NCI-H1105 treated with DMSO at 0.1 percent for 48 hours (cell line): ENCODE measurements at regions not wholly inside any gene's neighbourhood (a gene's known extent, or its start where the extent isn't known, plus 50 kb on each side); places are given as distances from the start of the nearest gene placed in this dataset.
"Not testable (repeated sequence)": the region's sequence is repeated elsewhere in the genome, so short reads cannot be mapped to it uniquely, and the experiment has no call there.

Source experiments
- DNase-seq: peaks from one replicate; lab custom pipeline; 2025; lab: John Stamatoyannopoulos, UW

DNA sequence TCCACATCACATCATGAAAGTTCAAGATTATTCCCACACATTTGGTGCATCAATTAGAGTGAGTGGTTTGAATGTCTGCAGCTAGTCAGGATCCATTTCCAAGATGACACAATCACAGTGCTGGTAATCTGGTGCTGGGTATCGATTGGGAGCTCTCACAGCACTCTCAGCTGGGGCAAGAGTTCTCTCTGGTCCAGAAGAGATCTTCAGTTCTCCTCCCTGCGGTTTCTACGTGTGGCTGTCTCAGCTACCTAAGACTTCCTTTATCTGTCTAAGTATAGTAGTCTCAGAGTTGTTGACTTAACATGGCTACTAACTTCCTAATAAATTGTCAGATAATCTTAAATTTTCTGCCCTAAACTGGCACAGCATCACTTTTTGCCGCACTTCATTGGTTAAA, 358.0 kb upstream of the BRINP3 start:
- no peak for DNase-seq

DNA sequence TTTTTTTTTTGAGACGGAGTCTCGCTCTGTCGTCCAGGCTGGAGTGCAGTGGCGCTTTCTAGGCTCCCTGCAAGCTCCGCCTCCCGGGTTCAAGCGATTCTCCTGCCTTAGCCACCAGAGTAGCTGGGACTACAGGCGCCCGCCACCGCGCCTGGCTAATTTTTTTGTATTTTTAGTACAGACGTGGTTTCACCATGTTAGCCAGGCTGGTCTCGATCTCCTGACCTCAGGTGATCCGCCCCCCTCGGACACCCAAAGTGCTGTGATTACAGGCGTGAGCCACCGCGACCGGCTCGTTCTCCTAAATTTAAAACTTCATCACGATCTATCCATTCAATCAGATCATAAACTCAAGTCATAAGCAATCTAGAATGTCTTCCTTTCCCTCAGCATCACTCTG, 359.5 kb upstream of the BRINP3 start:
- DNase-seq = not testable (repeated sequence)

DNA sequence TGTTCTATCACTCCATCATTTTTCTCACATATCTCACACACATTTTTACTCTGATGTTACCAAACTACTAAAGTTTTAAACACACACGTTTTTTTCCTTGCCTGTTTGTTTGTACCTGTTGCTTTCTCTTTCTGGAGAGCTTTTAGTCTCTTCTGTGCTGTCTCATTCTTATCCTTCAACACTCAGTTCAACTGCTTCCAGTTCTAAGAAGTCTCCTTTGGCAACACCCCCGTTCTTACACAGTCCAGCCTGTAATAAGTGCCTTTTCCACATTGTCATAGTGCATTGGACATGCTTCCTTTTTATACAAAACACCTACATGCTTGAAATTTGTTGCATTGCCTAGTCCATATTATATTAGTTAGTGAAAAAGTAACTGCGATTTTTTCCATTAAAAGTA, 360.2 kb upstream of the BRINP3 start:
- no peak for DNase-seq

DNA sequence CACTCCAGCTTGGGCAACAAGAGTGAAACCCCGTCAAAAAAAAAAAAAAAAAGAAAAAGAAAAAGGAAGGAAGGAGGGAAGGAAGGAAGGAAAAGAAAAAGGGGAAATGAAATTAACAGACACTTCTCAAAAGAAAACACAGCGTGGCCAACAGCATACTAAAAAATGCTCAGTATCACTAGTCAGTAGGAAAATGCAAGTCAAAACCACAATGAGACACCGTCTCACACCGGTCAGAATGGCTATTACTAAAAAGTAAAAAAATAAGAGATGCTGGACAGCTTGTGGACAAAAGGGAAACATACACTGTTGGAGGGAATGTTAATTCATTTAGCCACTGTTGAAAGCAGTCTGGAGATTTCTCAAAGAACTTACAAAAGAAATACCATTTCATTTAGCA, 369.5 kb upstream of the BRINP3 start:
- DNase-seq = no peak

DNA sequence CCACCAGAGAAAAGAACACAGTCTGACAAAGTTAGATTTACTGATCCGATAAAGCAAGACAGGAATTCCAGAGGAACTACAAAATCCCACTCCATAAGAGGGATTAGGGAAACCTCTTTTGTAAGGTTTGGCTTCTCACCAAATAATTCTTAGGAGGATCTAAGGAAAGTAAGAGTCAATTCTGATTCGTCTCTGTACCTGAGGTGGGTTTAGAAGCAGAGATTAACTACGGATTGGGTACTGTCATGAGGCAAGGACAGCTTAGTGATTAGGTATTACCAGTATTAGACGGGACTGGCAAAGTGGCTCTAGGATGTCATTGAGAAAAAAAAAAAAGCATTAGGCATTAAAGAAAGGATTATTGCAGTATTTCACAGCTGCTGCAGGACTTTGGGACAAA, 371.7 kb upstream of the BRINP3 start:
- no peak for DNase-seq

DNA sequence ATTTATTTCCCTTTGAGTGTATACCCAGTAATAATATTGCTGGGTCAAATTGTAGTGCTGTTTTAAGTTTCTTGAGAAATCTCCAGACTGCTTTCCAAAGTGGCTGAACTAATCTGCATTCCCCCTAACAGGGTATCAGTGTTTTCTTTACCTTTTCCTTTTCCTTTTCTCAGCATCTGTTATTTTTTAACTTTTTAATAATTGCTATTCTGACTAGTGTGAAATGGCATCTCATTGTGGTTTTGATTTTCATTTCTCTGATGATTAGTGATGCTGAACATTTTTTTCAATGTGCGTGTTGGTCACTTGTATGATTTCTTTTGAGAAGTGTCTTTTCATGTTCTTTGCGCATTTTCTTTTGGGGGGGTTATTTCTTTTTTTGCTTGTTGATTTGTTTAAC, 374.9 kb upstream of the BRINP3 start:
- DNase-seq = no peak

DNA sequence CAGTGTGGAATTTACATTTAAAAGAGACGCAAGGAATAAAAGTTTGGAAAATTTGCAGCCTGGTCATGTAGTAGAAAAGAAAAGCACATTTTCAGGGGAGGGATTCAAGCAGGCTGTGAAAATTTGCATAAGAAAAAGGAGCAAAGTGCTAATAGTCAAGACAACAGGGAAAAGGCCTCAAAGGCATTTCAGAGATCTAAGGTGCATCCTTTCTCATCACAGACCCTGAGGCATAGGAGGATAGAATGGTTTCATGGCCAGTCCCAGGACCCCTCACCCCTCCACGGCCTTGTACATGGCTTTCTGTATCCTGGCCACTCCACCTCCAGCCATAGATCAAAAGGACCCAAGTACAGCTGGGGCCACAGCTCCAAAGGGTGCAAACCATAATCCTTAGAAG, 380.5 kb upstream of the BRINP3 start:
- no peak for DNase-seq

DNA sequence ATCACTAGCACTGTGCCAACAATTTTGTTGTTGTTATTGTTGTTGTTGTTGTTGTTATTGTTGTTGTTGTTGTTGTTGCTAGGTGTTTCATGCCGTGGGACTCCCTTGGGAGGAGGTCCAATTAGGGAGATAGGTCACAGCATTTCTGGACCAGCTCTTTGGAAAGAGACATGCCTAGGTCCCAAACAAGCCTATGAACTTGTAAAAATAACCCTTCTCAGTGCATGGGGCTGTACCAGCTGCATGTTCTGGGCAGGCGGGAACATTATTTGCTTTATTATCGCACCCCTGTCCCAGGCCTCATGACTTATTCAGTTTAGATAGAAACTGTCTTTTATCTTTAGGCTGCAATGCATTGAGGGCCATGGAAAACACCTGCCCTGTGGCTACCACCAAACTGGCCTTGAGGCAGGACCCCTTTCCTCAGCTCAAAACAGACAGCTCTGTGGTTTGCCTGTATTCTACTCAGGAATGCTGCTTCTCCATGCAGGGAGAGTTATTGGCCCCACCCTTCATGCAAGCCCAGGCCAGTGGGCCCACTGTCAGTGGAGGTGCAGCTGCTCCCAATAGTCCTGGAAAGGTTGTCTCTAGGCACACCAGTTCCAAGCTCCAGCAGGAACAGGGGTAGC, 386.5 kb upstream of the BRINP3 start:
- DNase-seq = no peak

DNA sequence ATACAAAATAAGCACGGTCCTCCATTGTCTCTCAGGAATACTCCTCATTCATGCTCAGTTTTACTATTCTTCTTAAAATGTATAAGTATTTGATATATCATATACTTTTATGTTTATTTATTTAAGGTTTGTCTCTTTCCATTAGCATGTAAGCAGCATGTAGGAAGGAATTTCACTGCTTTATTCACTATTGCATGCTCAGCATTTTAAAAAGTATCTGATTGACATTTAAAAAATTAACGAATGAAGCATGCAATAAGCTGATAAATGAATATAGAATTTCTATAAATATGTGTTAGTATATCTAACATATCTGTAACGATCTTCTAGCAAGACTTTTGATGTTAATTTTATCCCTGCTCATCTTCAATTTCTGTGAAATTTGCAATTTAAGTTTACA, 402.7 kb upstream of the BRINP3 start:
- DNase-seq = no peak

DNA sequence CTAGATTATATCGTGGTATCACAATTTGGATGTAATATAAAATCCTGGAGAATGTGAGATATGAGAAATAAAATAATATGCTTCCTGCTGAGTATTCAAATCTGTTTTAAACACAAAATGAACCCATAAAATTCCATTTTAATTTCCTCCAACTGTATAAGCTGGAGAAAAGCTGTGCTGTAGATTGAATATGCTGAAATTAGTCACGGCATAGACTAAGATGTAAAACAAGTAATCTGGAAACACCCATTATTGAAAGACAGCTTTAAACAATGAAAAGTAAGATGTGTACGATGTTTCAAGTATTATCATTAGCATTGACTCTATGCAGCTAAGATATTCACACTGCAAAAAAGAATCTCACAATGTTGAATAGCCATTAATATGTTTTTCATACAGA, 403.4 kb upstream of the BRINP3 start:
- DNase-seq = no peak

DNA sequence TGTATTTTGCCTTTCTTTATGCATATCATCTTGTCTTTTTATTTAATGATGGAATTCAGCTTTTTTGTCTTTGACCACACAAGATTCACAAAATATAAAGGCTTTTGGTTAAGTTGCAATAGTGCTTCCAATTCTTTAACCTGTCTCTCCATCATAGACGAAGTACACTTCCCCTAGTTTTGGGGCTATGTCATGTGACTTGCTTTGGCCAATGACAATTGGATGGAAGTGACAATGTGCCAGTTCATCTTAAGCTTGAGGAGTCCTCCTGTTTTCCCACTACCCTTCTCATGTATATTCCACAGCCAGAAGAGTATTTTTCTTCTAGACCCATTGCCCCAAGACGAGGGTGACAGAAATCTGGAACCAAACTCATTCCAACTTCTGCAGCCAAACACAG, 419.6 kb upstream of the BRINP3 start:
- DNase-seq = no peak

DNA sequence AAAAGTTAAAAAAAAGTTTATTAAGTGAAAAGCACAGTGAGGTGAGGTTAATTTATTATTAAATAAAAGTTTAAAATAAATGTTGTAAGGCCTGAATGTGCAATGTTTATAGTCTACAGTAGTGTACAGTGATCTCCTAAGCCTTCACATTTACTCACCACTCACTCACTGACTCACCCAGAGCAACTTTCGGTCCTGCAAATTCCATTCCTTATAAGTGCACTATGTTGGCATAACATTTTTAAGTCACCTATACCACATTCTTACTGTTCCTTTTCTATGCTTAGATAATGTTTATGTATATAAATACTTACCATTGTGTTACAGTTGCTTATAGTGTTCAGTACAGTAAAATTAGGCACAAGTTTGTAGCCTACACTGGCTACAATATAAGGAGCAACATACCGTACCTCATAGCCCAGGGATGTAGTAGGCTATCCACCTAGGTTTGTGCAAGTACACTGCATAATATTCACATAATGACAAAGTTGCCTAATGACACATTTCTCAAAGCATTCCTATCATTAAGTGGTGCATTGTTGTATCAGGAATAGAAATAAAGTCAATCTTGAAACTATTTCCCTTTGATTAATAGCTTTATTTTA, 426.5 kb upstream of the BRINP3 start:
- no peak for DNase-seq

DNA sequence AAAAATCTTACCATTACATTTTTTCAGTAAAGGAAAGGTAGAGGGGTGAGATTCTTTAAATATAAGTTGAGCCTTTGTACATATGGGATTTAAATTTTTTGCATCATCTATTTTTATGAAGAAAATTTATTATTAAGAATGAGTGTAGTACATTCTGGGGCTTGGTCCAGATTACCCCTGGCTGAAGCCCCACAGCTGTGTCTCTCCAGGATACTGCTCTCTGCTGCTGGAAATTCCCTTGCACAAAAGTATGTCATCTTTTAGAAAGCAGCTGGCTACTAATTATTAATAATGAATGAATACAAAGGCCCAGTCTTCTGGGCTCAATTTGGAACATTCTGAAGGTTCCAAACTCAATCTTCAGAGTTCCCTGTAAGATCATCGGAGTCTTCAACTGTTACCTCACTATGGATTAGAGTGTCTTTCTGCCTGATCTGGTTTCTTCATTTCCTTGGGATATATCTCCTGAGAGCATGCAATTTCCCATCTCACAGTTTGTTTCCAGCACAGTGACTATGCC, 428.6 kb upstream of the BRINP3 start:
- no peak for DNase-seq

DNA sequence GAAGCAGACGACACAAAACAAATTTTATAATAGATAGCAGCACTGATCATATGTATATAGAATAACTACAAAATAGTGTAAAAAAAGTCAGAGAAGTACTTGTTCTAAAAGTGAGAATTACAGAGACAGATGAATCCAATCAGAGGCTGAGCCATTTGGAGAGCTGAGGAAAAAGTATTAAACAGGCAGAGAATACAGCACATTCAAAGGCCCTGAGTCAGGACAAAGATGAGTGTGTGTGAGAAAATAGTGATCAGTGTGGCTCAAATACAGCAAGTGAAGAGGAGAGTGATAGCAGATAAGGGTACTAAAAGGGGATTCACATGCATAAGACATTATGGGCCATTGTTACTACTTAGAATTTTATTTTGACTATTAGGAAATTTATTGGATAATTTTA, 430.6 kb upstream of the BRINP3 start:
- DNase-seq = no peak

DNA sequence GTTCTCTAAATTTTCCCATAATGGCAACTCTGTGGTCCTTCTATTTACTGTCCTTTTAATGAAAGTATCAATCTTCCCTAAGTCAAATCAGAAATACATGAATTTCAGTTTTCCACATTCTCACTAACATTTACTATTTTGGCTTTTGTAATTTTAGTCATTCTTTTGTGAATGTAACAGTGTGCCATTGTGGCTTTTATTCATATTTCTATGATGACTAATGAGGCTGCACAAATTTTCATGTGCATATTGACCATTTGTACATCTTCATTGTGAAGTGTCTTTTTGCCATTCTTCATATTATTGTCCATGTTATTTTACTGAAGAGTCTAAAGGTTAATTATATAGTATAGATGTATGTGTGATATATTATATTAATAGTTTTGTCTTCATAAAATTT, 431.0 kb upstream of the BRINP3 start:
- DNase-seq = no peak

DNA sequence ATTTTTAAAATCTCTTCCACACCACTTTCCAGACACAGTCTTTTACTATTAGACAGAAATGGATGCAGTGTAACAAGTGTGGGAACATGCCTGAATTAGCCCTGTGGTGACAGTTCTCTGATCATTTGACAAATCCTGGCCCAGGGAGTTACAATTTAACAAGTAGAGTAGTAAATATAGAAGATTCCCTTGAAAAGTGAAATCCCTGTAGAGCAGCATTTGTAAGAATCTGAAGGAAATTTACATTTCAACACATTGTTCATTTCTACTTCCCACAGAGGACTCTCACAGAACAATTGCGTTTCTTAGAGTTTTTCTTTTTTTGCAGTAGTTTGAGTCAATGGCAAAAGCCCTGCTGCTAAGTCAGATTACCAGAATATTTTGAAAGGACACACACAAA, 458.3 kb upstream of the BRINP3 start:
- no peak for DNase-seq

DNA sequence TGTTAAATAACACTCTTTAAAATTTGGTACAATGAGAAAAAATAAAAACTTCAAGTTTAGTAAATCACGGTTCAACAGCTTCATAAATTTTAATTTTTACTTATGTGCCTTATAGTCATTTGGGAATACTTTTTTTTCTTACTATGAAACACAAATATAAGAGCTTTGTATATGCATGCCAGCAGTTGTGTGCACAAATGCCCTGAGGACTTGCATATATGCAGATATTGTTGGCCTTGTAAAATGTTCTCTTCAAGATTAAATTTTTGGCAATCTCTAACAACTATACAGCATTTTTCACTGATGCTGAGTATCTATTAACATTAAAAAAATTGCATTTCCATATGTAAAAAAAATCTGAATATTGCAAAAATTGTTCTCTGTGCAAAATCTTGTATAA, 458.7 kb upstream of the BRINP3 start:
- DNase-seq = no peak

DNA sequence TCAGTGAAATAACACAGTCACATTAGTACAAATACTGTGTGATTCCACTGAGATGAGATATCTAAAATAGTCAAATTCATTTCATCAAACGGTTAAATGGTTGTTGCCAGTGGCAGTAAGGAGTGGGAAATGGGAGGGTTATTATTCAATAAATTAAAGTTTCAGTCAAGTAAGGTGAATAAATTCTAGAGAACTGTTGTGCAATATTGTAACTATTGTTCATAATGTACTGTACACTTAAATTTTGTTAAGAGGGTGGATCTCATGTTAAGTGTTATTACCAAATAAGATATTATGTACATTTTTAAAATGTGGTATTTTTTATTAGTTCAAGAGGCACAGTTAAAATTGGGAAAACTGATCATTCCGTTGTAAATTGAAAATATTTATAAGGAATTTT, 463.3 kb upstream of the BRINP3 start:
- DNase-seq = no peak

DNA sequence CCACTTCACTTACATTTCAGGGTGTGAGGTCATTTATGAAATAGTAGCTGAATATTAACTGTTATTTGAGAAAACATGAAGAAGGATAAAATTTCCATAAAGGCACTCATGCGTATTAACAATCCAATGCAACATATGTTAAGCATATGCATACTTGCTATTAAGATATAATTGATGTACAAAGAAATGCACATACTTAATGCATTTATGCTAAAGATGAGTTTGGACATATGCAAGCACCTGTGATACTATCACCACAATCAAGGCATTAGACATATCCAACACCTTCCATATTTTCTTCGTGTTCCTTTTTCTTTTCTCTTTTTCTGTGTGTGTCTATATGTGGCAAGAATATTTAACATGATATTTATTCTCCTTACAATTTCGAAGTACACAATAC, 464.8 kb upstream of the BRINP3 start:
- no peak for DNase-seq

DNA sequence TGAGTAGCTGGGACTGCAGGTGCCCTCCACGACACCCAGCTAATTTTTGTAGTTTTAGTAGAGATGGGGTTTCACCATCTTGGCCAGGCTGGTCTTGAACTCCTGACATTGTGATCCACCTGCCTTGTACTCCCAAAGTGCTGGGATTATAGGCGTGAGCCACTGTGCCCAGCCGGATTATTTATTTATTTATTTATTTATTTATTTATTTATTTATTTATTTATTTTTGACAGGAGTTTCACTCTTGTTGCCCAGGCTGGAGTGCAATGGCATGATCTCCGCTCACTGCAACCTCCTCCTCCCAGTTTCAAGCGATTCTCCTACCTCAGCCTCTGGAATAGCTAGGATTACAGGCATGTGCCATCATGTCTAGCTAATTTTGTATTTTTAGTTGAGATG, 466.1 kb upstream of the BRINP3 start:
- DNase-seq = not testable (repeated sequence)

DNA sequence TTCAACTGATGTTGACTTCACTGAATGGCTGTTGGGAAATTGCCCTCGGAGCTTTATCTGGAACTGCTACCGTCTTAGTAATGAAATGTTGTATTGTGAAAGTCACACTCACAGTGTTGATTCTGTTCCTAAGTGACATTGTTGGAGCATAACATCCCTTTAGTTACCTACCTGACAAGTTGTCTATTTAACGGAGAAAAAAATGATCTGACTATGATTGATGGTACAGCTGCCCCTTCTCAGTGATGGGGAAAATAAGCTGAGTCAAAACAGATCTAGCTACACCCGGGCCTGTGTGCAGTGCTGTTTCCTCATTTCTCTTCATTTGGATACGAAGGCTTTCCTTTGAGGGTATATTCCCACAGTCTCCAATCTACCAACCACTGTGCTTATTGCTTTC, 472.3 kb upstream of the BRINP3 start:
- DNase-seq = no peak

DNA sequence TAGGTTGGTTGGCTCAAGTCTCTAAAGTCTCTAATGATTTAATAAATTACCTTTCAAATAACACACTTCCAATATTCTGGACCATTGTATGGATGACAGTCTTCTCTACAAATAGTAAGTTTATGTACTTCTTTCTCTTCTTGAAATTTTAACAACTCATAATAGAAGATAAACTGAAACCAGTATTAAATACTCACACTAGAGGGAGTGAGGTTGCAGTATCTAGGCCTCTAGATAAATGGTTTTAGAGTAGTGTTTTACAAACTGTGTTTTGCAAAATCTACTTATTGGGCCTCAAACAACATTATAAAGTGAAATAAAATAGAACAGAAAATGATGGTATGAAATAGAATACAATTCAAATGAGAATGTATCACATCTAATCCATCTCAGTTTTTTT, 479.9 kb upstream of the BRINP3 start:
- no peak for DNase-seq

DNA sequence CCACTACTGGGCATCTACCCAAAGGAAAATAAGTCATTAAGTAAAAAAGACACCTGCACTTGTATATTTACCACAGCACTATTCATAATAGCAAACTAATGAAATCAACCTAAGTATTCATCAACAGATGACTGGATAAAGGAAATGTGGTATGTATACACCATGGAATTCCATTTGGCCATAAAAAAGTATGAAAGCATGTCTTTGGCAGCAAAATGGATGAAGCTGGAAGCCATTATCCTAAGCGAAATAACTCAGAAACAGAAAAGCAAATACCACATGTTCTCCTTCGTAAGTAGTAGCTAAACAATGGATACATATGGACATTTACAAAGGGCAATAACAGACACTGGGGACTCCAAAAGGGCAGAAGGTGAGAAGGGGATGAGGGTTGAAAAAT, 485.7 kb upstream of the BRINP3 start:
- DNase-seq = peak; percentile 25

DNA sequence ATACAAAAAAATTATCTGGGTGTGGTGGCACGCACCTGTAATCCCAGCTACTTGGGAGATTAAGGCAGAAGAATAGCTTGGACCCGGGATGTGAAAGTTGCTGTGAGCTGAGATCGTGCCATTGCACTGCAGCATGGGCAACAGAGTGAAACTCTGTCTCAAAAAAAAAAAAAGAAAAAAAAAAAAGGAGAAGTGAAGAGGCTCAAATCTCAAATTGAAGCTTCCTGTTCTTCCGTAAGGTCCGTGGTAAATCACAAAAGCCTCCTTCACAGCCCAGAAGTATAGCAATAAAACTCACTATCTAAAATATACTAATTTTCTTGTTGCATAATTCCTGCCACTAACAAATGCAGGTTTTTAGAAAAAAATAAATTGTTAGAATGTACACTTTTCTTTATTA, 498.2 kb upstream of the BRINP3 start:
- no peak for DNase-seq
